ENCODE measurements at regions not wholly inside any gene's neighbourhood (a gene's known extent, or its start where the extent isn't known, plus 50 kb on each side); places are given as distances from the start of the nearest gene placed in this dataset.
A peak's percentile ranks its signal among the peaks of the same experiment; 100 is the strongest.

DNA sequence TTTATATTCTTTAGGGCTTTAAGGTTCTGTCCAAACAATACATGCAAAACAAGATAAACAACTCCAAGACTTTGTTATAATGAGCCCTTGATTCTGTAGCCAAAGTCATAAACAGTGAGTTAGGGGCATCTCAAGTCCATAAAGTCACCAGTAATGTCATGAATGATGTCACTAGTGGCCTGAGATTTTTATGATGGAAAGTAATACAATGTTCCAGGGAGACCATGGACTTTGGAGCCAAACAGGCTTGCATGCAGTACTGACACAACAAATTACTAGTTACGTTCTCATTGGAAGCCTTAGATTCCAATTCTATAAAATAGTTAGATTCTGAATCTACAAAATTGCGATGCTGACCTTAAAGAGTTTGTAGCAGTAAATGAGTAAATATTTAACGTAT is 280.0 kb downstream of the HINT1 start:
- peak; percentile 54 for DNase-seq
- Histone ChIP-seq H3K27me3 (no peaks in the 10 kb centered on the region), H3K4me3 (peak overlapping the region in 1 of 4 donors; percentile 4), H3K4me1 (peaks cover 6 to 39% (median 17%) of the 10 kb centered on the region in 4 donors), H3K9me3 (no peaks in the 10 kb centered on the region), H3K27ac (peak overlapping the region; percentile 66 to 79 (median 72)), H3K36me3 (no peaks in the 10 kb centered on the region)
- intact Hi-C loops (cut with DNase I; ENCODE audit: low total_unique reads) (no loop called here), in situ Hi-C loops (cut with MboI; ENCODE audit: low pct_ligation_motif_present in 1 of 4, low pct_unique_long_range_greater_than_20kb in 1 of 4, low sequenced_read_pairs in 3 of 4) (loop anchor here in 1 of 4 donors (25.0 kb wide), 1 partner anchor 227 kb away; no protein-coding TSS in a partner anchor)
- peak; percentile 45 for TF ChIP-seq EP300 (IDR thresholded peaks at IDR 0.05; ENCODE audit: low read depth)
- TF ChIP-seq POLR2A (IDR thresholded peaks at IDR 0.05), result no peak
- peak in 2 of 3 donors; percentile 8 to 45 for TF ChIP-seq POLR2AphosphoS5 (IDR thresholded peaks at IDR 0.05)
- TF ChIP-seq, protein P1, sequence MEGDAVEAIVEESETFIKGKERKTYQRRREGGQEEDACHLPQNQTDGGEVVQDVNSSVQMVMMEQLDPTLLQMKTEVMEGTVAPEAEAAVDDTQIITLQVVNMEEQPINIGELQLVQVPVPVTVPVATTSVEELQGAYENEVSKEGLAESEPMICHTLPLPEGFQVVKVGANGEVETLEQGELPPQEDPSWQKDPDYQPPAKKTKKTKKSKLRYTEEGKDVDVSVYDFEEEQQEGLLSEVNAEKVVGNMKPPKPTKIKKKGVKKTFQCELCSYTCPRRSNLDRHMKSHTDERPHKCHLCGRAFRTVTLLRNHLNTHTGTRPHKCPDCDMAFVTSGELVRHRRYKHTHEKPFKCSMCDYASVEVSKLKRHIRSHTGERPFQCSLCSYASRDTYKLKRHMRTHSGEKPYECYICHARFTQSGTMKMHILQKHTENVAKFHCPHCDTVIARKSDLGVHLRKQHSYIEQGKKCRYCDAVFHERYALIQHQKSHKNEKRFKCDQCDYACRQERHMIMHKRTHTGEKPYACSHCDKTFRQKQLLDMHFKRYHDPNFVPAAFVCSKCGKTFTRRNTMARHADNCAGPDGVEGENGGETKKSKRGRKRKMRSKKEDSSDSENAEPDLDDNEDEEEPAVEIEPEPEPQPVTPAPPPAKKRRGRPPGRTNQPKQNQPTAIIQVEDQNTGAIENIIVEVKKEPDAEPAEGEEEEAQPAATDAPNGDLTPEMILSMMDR (IDR thresholded peaks at IDR 0.05), result no peak
- WGBS, 2 donors (ENCODE audit: low coverage in 1 of 2), result 31 to 37% methylated on average over 3 of the region's 3 CpGs

DNA sequence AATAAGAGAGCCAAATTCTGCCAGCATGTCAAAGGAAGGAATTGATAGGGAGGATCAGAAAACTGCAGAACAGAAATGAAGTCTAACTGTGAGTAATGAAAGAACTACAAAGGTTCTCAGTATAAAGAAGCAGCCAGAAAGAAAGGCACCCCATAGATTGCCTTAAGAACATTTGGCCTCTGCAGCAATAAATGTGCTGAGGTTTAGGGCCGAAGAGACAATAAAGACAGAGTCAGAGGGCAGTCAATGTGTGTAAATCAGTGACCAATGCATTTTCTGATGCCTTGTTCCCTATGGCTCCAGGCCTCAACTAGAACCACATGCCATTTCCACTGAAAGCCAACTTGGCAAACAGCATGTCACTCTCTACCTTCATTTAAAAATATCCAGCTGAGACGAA is 281.0 kb downstream of the HINT1 start:
- Histone ChIP-seq H3K9me3 (no peaks in the 10 kb centered on the region), H3K4me1 (peaks cover 6 to 39% (median 17%) of the 10 kb centered on the region in 4 donors), H3K4me3 (no peak overlapping the region), H3K27ac (peak overlapping the region; percentile 66 to 78 (median 72)), H3K36me3 (no peaks in the 10 kb centered on the region), H3K27me3 (no peaks in the 10 kb centered on the region)
- no peak for DNase-seq
- in situ Hi-C loops (cut with MboI; ENCODE audit: low pct_ligation_motif_present in 1 of 4, low pct_unique_long_range_greater_than_20kb in 1 of 4, low sequenced_read_pairs in 3 of 4) (loop anchor here in 1 of 4 donors (25.0 kb wide), 1 partner anchor 228 kb away; no protein-coding TSS in a partner anchor), intact Hi-C loops (cut with DNase I; ENCODE audit: low total_unique reads) (no loop called here)
- TF ChIP-seq, protein P1 (IDR thresholded peaks at IDR 0.05), result no peak
- TF ChIP-seq POLR2A (IDR thresholded peaks at IDR 0.05) (no peak), EP300 (IDR thresholded peaks at IDR 0.05; ENCODE audit: low read depth) (no peak)
- 34 to 50% methylated on average over 2 of the region's 2 CpGs for WGBS, 2 donors (ENCODE audit: low coverage in 1 of 2)

DNA sequence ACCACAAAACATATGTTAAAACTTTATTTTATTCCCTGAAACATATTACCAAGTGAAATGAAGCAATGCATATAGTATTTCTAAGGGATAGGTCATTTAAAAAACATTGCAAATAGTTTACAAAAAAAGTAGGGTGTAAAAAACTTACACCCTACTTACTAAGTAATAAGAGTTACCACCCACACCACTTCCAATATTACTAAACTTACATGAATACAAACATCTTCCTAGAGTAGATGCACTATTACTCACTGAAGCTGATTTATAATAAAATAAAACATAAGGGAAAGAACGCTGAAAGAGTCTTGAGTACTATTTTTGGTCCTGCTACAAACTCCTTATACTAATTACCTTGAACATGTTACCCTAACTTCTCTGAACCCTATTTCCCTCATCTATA is 289.4 kb downstream of the HINT1 start:
- no peak overlapping the region for H3K27ac ChIP-seq
- WGBS, 2 donors (ENCODE audit: low coverage in 1 of 2), result 66 to 84% methylated on average over 1 of the region's 1 CpG
- no peaks in the 10 kb centered on the region for H3K9me3 ChIP-seq
- TF ChIP-seq POLR2AphosphoS5 (IDR thresholded peaks at IDR 0.05) (no peak), POLR2A (IDR thresholded peaks at IDR 0.05) (no peak), EP300 (IDR thresholded peaks at IDR 0.05; ENCODE audit: low read depth) (no peak)
- TF ChIP-seq, protein P1 (IDR thresholded peaks at IDR 0.05), result no peak
- no peaks in the 10 kb centered on the region for H3K36me3 ChIP-seq
- H3K27me3 ChIP-seq, result no peaks in the 10 kb centered on the region
- no peak for DNase-seq
- intact Hi-C loops (cut with DNase I; ENCODE audit: low total_unique reads) (no loop called here), in situ Hi-C loops (cut with MboI; ENCODE audit: low pct_ligation_motif_present in 1 of 4, low pct_unique_long_range_greater_than_20kb in 1 of 4, low sequenced_read_pairs in 3 of 4) (loop anchor here in 2 of 4 donors (10.0 to 25.0 kb wide), 3 partner anchors 229 to 539 kb away; no protein-coding TSS in a partner anchor)
- no peaks in the 10 kb centered on the region for H3K4me1 ChIP-seq
- H3K4me3 ChIP-seq, result no peak overlapping the region

DNA sequence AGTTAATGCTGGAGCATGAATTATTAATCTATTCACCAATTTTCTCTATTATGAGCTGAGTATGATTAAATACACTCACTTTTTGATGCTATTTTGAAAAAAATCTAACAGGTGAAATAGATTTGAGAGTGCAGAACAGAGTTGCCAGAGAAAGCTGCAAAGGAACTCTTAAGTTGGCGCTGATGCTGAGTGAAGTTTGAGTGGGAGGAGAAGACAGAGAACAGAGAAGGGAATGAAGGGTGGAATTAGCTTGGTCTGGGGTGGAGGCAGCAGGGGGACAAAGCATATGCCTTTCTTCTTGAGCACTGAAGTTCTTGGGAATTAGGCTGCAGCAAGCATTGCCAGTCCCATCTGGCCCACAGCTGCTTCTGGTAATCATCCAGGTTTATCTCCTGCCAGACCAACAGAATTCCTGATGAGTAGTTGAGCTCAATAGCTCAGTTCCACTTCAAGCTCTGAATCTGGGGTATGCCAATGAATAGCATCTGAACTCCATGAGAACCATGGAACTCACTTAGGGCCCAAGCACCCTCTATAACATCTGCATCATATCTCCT is 290.1 kb downstream of the HINT1 start:
- intact Hi-C loops (cut with DNase I; ENCODE audit: low total_unique reads), result no loop called here
- no peaks in the 10 kb centered on the region for H3K4me1 ChIP-seq
- DNase-seq, result no peak
- H3K9me3 ChIP-seq, result no peaks in the 10 kb centered on the region
- H3K27me3 ChIP-seq, result no peaks in the 10 kb centered on the region
- TF ChIP-seq EP300 (IDR thresholded peaks at IDR 0.05; ENCODE audit: low read depth), result no peak
- TF ChIP-seq POLR2AphosphoS5 (IDR thresholded peaks at IDR 0.05), result no peak
- TF ChIP-seq, protein P1 (IDR thresholded peaks at IDR 0.05), result no peak
- no peak for TF ChIP-seq POLR2A (IDR thresholded peaks at IDR 0.05)
- no peak overlapping the region for H3K27ac ChIP-seq
- WGBS, 2 donors (ENCODE audit: low coverage in 1 of 2), result 75 to 98% methylated on average over 1 of the region's 1 CpG
- no peaks in the 10 kb centered on the region for H3K36me3 ChIP-seq
- H3K4me3 ChIP-seq, result no peak overlapping the region
- in situ Hi-C loops (cut with MboI; ENCODE audit: low pct_ligation_motif_present in 1 of 4, low pct_unique_long_range_greater_than_20kb in 1 of 4, low sequenced_read_pairs in 3 of 4), result loop anchor here in 3 of 4 donors (10.0 to 25.0 kb wide), 4 partner anchors 230 to 540 kb away; no protein-coding TSS in a partner anchor

All from transverse colon (tissue), 4 donors.